ENCODE measurements at regions not wholly inside any gene's neighbourhood (a gene's known extent, or its start where the extent isn't known, plus 50 kb on each side); places are given as distances from the start of the nearest gene placed in this dataset.
"Not testable (repeated sequence)": the region's sequence is repeated elsewhere in the genome, so short reads cannot be mapped to it uniquely, and the experiment has no call there.

GRCh38 chr16:17002565-17002964 lies 468.2 kb downstream of the XYLT1 start:
- DNase-seq (ENCODE audit: low read depth): no peak

GRCh38 chr16:17005963-17006362 lies 464.8 kb downstream of the XYLT1 start:
- not testable (repeated sequence) for DNase-seq (ENCODE audit: low read depth)

- no peak for DNase-seq (ENCODE audit: low read depth)
Measured at GRCh38 chr16:17011712-17012111, 459.0 kb downstream of the XYLT1 start.

GRCh38 chr16:17013038-17013437 lies 457.7 kb downstream of the XYLT1 start:
- DNase-seq (ENCODE audit: low read depth): no peak

DNA sequence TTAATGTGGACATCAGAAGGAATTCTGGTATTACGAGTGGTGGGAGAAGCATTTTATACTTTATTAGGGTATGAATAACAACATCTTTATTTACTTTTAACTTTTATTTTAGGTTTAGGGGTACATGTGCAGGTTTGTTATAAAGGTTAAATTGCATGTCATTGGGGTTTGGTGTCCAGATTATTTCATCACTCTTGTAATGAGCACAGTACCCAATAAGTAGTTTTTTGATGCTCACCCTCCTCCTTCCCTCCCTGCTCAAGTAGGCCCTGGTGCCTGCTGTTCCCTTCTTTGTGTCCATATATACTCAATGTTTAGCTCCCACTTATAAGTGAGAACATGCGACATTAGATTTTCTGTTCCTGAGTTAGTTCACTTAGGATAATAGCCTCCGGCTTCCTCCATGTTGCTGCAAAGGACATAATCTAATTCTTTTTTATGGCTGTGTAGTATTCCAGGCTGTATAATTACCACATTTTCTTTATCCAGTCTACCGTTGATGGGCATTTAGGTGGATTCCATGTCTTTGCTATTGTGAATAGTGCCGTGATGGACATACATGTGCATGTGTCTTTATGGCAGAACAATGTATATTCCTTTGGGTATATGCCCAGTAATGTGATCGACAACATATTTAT lies 456.2 kb downstream of the XYLT1 start:
- DNase-seq (ENCODE audit: low read depth): no peak

- no peak for DNase-seq (ENCODE audit: low read depth)
Measured at GRCh38 chr16:17015702-17016101, 455.1 kb downstream of the XYLT1 start.

GRCh38 chr16:17017442-17017841 lies 453.3 kb downstream of the XYLT1 start:
- DNase-seq (ENCODE audit: low read depth): no peak

GRCh38 chr16:17018585-17018939 lies 452.2 kb downstream of the XYLT1 start:
- DNase-seq (ENCODE audit: low read depth): no peak

GRCh38 chr16:17019366-17019765 lies 451.4 kb downstream of the XYLT1 start:
- DNase-seq (ENCODE audit: low read depth): no peak

DNA sequence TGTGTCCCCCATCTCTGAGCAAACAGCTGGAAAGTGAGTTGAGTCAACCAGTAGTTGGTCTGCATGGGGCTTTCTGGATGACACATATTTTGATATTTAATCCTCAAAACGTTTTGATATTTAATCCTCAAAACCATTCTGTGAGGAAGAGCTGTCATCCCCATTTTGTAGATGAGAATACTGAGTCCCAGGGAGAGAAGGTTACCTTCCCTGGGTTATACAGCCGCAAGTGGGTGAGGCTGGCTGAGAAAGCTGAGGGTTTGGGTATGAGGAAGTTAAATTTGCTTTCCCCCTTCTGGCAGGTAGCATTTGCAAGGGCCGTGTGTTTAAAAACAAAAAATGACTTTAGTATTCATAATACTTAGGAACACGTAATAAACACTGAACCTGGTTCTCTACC lies 447.2 kb downstream of the XYLT1 start:
- DNase-seq (ENCODE audit: low read depth): no peak

- DNase-seq (ENCODE audit: low read depth): no peak
Measured at GRCh38 chr16:17024514-17024913, 446.2 kb downstream of the XYLT1 start.

DNA sequence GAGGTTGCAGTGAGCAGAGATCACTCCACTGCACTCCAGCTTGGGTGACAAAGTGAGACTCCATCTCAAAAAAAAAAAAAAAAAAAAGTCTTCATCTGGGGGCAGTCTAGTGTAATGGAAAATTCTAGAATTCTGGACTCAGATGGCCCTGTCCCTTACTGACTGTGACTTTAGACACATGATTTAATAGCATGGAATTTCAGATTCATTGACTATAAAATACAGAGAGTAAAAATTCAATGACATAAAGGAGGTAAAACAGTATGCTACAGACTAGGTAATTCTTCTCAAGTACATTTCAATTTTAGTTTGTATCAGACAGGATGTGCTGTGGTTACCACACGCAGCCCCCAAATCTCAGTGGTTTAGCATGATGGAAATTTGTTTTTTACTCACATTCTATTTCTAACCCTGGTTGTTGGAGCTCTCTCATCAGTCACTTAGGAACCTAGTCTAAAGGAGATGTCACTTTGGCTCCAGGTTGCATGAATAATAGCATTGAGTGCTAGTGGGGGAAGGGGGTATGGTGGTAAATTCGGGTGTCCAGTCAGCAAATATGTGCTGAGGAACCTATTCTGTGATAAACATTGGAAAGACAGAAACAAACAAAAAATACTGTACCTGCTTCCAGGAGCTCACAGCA lies 444.0 kb downstream of the XYLT1 start:
- no peak for DNase-seq (ENCODE audit: low read depth)

DNA sequence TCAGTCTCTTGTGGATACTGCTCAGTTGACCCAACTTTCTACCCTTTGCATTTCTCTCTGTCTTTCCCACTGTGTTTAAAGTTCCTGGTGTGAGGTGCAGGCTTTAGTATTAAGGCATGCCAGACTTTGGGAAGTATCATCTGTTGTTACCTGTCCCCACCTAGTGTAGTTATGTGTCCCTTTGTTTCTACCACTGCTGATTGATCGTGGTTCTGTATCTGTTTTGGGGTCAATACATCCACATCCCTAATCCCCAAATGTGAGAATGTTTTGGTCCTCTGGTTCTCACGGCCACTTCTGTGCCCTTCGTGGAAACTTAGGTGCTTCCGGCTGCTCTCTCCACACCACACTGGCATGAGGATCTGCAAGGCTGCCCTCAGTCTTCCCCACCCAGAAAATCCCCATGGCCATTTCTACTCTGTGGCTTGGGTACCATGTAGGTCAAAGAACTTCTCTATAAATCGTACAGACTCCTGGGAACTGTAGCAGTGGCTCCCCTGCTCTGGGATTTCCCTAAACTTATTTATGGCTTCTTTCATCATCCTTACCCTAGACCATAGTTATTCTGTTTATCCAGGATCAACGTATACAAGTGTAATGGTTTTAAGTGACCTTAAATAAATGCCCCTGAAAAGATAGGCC lies 443.2 kb downstream of the XYLT1 start:
- DNase-seq (ENCODE audit: low read depth): no peak

DNA sequence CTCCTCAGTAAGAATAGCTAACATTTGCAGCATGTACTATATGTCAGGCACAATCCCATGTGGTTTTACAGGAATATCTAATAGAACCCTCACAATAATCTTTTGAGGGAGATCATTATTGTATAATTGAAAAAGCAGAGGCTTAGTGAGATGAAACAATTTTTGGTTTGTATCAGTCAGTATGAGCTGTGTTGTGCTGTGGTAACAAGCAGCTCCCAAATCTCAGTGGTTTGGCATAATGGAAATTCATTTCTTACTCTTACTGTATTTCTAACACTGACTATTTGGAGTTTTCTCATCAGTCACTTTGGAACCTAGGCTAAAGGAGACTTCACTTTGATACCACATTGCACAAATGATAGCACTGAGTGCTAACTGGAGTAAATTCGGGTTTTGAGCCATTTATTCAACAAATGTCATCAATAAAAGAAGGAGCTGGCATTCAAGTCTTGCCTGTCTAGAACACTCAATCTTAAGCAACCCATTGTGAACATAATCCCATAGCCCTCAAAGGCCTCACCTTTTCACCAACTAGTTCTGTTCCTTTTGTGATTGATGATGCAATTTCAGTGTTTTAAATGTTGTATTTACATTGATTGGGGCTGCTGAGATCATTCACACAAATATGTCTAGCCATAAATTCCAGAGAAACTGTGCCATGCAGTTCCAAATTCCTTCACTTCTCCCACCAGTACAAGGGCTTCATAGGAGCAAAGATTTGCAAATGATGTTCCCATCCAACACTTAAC lies 441.0 kb downstream of the XYLT1 start:
- no peak for DNase-seq (ENCODE audit: low read depth)

DNA sequence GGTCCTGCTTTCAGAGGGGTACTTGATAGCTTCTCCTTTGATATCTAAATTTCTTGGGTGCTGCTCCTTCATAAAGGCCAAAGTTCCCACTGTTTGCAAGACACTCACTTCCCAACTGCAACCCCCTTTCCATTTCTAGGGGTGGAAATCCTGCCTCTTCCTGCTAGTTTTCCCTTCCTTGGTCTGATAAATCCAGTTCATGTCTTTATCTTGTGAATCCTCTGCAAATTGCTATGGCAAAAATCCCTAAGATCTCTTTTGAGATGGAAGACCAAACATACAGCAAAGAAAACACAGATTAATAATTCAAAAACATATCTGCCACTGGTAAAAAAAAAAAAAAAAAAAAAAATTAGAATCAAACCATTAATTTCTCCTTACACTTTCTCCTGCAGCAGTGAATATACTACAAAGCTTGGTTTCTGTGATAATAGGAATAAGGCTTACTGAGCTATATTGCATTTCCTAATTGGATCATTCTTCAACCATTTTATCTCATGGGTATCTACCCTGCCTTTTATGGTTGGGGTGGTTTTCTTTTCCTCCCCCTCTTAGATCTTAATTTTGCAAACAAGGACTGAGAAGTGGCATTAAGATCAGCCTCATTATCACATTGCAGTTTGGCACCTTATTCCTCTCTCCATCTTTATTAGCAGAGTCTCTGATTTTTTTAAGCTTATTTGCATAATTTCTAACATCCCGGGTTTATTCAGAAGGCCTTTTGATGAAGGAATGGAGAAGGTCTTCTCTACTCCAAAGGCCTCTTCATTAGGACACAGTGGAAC lies 439.1 kb downstream of the XYLT1 start:
- no peak for DNase-seq (ENCODE audit: low read depth)

- DNase-seq (ENCODE audit: low read depth): no peak
Measured at GRCh38 chr16:17032332-17032731, 438.4 kb downstream of the XYLT1 start.

- no peak for DNase-seq (ENCODE audit: low read depth)
Measured at GRCh38 chr16:17034477-17035252, 436.1 kb downstream of the XYLT1 start.

DNA sequence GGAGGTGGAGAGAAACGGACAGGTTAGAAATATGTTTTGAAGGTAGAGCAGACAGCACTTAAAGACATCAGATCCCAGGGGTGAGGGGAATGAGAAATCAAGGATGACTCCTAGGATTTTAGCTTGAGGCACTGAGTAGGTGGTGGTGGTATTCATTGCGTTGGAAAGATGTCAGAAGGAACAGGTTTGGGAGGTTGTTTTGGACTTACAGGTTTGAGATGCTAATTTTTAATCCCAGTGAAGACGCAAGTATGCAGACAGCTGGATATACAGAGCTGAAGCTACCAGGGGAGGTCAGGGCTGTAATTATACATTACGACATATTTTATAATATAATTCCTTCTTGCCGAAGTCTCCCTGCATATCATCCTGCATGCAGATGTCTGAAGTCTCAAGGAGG lies 433.3 kb downstream of the XYLT1 start:
- no peak for DNase-seq (ENCODE audit: low read depth)

- DNase-seq (ENCODE audit: low read depth): no peak
Measured at GRCh38 chr16:17038415-17038814, 432.3 kb downstream of the XYLT1 start.

DNA sequence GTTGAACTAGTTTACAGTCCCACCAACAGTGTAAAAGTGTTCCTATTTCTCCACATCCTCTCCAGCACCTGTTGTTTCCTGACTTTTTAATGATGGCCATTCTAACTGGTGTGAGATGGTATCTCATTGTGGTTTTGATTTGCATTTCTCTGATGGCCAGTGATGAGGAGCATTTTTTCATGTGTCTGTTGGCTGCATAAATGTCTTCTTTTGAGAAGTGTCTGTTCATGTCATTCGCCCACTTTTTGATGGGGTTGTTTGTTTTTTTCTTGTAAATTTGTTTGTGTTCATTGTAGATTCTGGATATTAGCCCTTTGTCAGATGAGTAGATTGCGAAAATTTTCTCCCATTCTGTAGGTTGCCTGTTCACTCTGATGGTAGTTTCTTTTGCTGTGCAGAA lies 421.7 kb downstream of the XYLT1 start:
- not testable (repeated sequence) for DNase-seq (ENCODE audit: low read depth)

DNA sequence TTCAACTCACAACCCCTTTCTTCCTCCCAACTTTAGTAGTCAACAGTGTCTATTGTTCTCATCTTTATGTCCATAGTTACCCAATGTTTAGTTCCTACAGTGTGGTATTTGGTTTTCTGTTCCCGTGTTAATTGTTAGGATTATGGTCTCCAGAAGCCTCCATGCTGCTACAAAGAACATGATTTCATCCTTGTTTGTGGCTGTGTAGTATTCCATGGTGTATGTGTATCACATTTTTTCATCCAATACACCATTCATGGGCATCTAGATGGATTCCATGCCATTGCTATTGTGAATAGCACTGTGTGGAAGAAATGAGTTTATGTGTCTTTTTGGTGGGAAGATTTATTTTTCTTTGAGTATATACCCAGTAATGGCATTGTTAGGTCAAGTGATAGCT lies 420.3 kb downstream of the XYLT1 start:
- DNase-seq (ENCODE audit: low read depth): no peak

Measured in activated T-helper 9 cell treated with anti-CD3 and anti-CD28 coated beads, Interleukin-2, amount 50 U/mL, for 16 hours (primary cell).